GM12878 (cell line): ENCODE measurements at regions not wholly inside any gene's neighbourhood (a gene's known extent, or its start where the extent isn't known, plus 50 kb on each side); places are given as distances from the start of the nearest gene placed in this dataset.

Experiments
- ATAC-seq: fragments of 200-7000 bp; cut with Tn5 transposase; 3 replicates; pipeline ENCODE4 v1.9.1; 2020; ENCODE audit warnings: mild to moderate bottlenecking, moderate library complexity
- BruUV-seq: library from RNA; stranded (reverse); fragments of 400-500 nt; replicated peaks from 2 replicates; lab custom pipeline; 2021; lab: Mats Ljungman, UMichigan
- CTCF ChIA-PET: fragments of 300-600 bp; sonication (Branson Sonifier 250); formaldehyde crosslinking; extraction: SDS; loops from one replicate; lab custom pipeline; 2021; ENCODE audit warnings: inconsistent platforms; lab: Yijun Ruan, JAX
- POLR2A ChIA-PET: fragments of 350-600 bp; formaldehyde crosslinking; extraction: SDS; loops from one replicate; lab custom pipeline; 2021; ENCODE audit warnings: inconsistent platforms; lab: Charles Lee
- RAD21 ChIA-PET: fragments of 300-600 bp; sonication (Branson Sonifier 250); formaldehyde crosslinking; loops from one replicate; lab custom pipeline; 2023; ENCODE audit warnings: antibody characterized with exemption; ENCODE audit not compliant: unreplicated experiment; lab: Charles Lee
- SMC1A ChIA-PET: fragments of 300-600 bp; sonication (Branson Sonifier 250); formaldehyde crosslinking; loops from one replicate; lab custom pipeline; 2023; ENCODE audit not compliant: unreplicated experiment, uncharacterized antibody; lab: Charles Lee
- DNase-seq: peaks from one replicate; pipeline ENCODE4 v3.0.0-alpha.2; 2011; ENCODE audit warnings: low read depth, low spot score
- FAIRE-seq: peaks from 3 replicates; lab custom pipeline; 2011; peaks lifted over from hg19 to GRCh38; lab: Jason Lieb, UNC
- H2AFZ ChIP-seq: 2 replicates; pipeline ENCODE4 v1.6.0; 2011; ENCODE audit warnings: low read depth, low read length, control low read depth; ENCODE audit not compliant: control insufficient read depth
- H3K27ac ChIP-seq: 2 replicates; pipeline ENCODE4 v1.5.1; 2011; ENCODE audit warnings: control low read depth; ENCODE audit not compliant: control insufficient read depth, insufficient read depth
- H3K27me3 ChIP-seq, 2 experiments: replicated peaks in 1 of 2; 2 replicates each; pipeline versions ENCODE4 v1.6.0 to v1.6.1; 2011; ENCODE audit warnings: low read length in 1 of 2; ENCODE audit not compliant: control insufficient read depth in 2 of 2, insufficient read depth in 2 of 2
- H3K36me3 ChIP-seq, 2 experiments: 2 replicates each; pipeline ENCODE4 v1.5.1; 2011; ENCODE audit warnings: low read length in 1 of 2; ENCODE audit not compliant: control insufficient read depth in 2 of 2, insufficient read depth in 2 of 2
- H3K4me1 ChIP-seq: 2 replicates; pipeline ENCODE4 v1.6.1; 2011; ENCODE audit warnings: mild to moderate bottlenecking, low read length, moderate library complexity, mixed read lengths; ENCODE audit not compliant: control insufficient read depth, insufficient read depth
- H3K4me2 ChIP-seq: 2 replicates; pipeline ENCODE4 v1.6.0; 2011; ENCODE audit warnings: control low read depth; ENCODE audit not compliant: control insufficient read depth, insufficient read depth
- H3K4me3 ChIP-seq: fragments of 200-600 bp; sonication (generic); 2 replicates; pipeline ENCODE4 v1.5.1; 2016
- H3K79me2 ChIP-seq: 2 replicates; pipeline ENCODE4 v1.6.0; 2011; ENCODE audit warnings: low read length; ENCODE audit not compliant: control insufficient read depth, insufficient read depth
- H3K9ac ChIP-seq: 2 replicates; pipeline ENCODE4 v1.8.0; 2011; ENCODE audit warnings: low read length, control low read depth, mixed read lengths; ENCODE audit not compliant: control insufficient read depth, insufficient read depth
- H3K9me3 ChIP-seq: replicated peaks from 3 replicates; pipeline ENCODE4 v1.5.1; 2011; ENCODE audit warnings: mild to moderate bottlenecking, low read length; ENCODE audit not compliant: control insufficient read depth, insufficient read depth
- H4K20me1 ChIP-seq: 2 replicates; pipeline ENCODE4 v1.6.0; 2011; ENCODE audit not compliant: control insufficient read depth, insufficient read depth
- BCL11A ChIP-seq: IDR thresholded peaks from 2 replicates; pipeline ENCODE4 v1.6.1; 2011; ENCODE audit warnings: low read depth, low read length
- CEBPB ChIP-seq, 2 experiments: fragments of 150-350 bp in 1 of 2; IDR thresholded peaks; 2 replicates each; pipeline ENCODE4 v1.6.1; 2012 to 2014; ENCODE audit warnings: low read depth in 2 of 2, low read length in 2 of 2, borderline replicate concordance in 1 of 2, inconsistent platforms in 1 of 2
- HCFC1 ChIP-seq: fragments of 150-350 bp; IDR thresholded peaks from 2 replicates; pipeline ENCODE4 v1.6.1; 2014; ENCODE audit warnings: low read length
- IRF3 ChIP-seq: fragments of 450-650 bp; IDR thresholded peaks from 2 replicates; pipeline ENCODE4 v1.6.1; 2014; ENCODE audit warnings: mild to moderate bottlenecking
- IRF5 ChIP-seq: fragments of 450-650 bp; IDR thresholded peaks from 2 replicates; pipeline ENCODE4 v1.6.1; 2017; ENCODE audit warnings: borderline replicate concordance
- JUND ChIP-seq: IDR thresholded peaks from 2 replicates; pipeline ENCODE4 v1.6.1; 2012; ENCODE audit warnings: low read depth, mild to moderate bottlenecking, low read length, improper control_type of control experiment, moderate library complexity
- LARP7 ChIP-seq: fragments of 450-650 bp; IDR thresholded peaks from 2 replicates; pipeline ENCODE4 v1.6.1; 2017; ENCODE audit warnings: mild to moderate bottlenecking
- MTA3 ChIP-seq: IDR thresholded peaks from 2 replicates; pipeline ENCODE4 v1.6.1; 2012; ENCODE audit warnings: low read length, inconsistent platforms, borderline replicate concordance
- MYB ChIP-seq: fragments of 150-350 bp; IDR thresholded peaks from 2 replicates; pipeline ENCODE4 v1.6.1; 2014; ENCODE audit warnings: mild to moderate bottlenecking, low read depth, low read length, borderline replicate concordance
- NFIC ChIP-seq: IDR thresholded peaks from 2 replicates; pipeline ENCODE4 v1.6.1; 2012; ENCODE audit warnings: low read depth, mild to moderate bottlenecking, inconsistent platforms, low read length, moderate library complexity
- PAX8 ChIP-seq: fragments of 450-650 bp; IDR thresholded peaks from 2 replicates; pipeline ENCODE4 v1.6.1; 2017; ENCODE audit warnings: mild to moderate bottlenecking, moderate library complexity
- SMAD1 ChIP-seq: fragments of 450-650 bp; IDR thresholded peaks from 2 replicates; pipeline ENCODE4 v1.6.1; 2018; ENCODE audit warnings: mild to moderate bottlenecking, low read depth; ENCODE audit not compliant: partially characterized antibody
- STAT3 ChIP-seq: IDR thresholded peaks from 2 replicates; pipeline ENCODE4 v1.6.1; 2011; ENCODE audit warnings: low read depth, low read length, improper control_type of control experiment
- YBX1 ChIP-seq: fragments of 450-650 bp; IDR thresholded peaks from 2 replicates; pipeline ENCODE4 v1.6.1; 2016; ENCODE audit warnings: antibody characterized with exemption
- ZNF274 ChIP-seq: IDR thresholded peaks from one replicate; pipeline ENCODE4 v1.8.0; 2011; ENCODE audit not compliant: insufficient read length, insufficient read depth
- ZNF622 ChIP-seq: fragments of 450-650 bp; IDR thresholded peaks from 2 replicates; pipeline ENCODE4 v1.6.1; 2017; ENCODE audit warnings: mild to moderate bottlenecking, inconsistent platforms
- ZZZ3 ChIP-seq: IDR thresholded peaks from 2 replicates; pipeline ENCODE4 v1.6.1; 2011; ENCODE audit warnings: low read depth; ENCODE audit not compliant: control insufficient read depth, insufficient read length
- WGBS: methylation state at CpG from one replicate; pipeline ENCODE4 v1.1.6; 2016; ENCODE audit warnings: low lambda C conversion rate; ENCODE audit not compliant: insufficient replicate concordance, insufficient coverage; ENCODE audit errors: missing lambda C conversion rate; 5-methylcytosine and 5-hydroxymethylcytosine counted together
- in situ Hi-C: fragments of 300-500 bp; cut with MboI; formaldehyde crosslinking; loops from 9 replicates; pipeline ENCODE4 v1.14.3; 2018; ENCODE audit warnings: mixed read lengths
- intact Hi-C: fragments of 100-400 bp; cut with micrococcal nuclease; formaldehyde crosslinking; loops from one replicate; pipeline ENCODE4 v1.14.2; 2022; ENCODE audit not compliant: unreplicated experiment

DNA sequence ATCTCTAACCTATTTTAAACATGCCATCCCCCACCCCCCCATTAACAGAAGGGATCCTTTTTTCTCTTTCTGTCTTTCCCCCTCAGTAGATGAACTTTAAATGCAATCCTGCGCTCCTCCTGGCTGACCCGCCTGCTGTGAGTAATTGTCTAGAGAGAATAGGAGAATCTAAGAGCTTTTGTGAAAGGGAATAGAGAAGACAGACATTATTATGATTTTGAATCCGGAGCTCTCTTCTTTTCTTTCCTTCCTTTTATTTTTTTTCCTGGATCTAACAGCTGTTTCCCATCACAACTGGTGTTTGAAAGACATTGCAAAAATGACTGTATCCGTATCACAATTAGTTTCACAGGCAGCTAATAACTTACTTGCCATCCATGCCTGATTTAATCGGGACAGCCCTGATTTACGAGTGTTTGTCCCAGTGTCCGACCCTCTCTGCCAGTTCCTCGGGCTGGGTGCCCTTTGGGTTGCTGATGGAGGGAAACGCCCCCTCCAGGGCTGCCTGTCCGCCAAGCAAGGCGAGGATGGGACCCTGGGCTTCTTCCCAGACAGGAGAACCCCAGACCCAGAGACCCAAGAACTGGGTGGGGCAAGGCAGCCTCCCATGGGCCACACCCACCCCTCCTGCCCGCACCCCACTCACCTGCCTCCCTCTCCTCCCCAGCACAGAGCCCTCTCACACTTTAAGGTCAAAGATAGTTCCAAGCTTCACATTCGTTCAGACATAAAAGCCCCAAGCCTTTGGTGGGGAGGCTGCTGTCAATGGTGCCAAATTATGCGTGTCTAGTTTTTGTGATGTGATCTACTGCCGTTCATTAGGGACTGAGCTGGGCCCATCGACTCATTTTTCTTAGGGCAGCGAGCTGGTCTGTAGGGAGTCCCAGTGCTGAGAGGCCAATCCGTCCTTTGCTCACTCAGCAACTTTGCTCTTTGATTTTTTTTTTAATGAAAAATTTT is 231.7 kb downstream of the ZNF516 start:
- 20% methylated on average over 18 of the region's 18 CpGs for WGBS
- Histone ChIP-seq H3K79me2 (no peaks in the 10 kb centered on the region), H4K20me1 (no peaks in the 10 kb centered on the region), H3K27ac (no peak overlapping the region), H3K9me3 (no peaks in the 10 kb centered on the region), H3K4me1 (no peaks in the 10 kb centered on the region), H3K9ac (no peak overlapping the region), H3K36me3 (no peaks in the 10 kb centered on the region), H3K4me2 (no peak overlapping the region), H3K27me3 (peaks cover 2 to 6% of the 10 kb centered on the region in 2 experiments; a peak in 2 of 4 replicates), H3K4me3 (no peak overlapping the region), H2AFZ (no peak overlapping the region)
- FAIRE-seq (no peak), DNase-seq (no peak), ATAC-seq (no peak)
- in situ Hi-C loops = no loop called here
- intact Hi-C loops = loop anchor here (5.0 kb wide), 1 partner anchor 91 kb away; no protein-coding TSS in a partner anchor
- ChIA-PET POLR2A (no interaction called here), CTCF (interaction anchor here (0.6 kb wide), 1 partner anchor 36 kb away, joined by 3 read pairs; no protein-coding TSS in a partner anchor), RAD21 (no interaction called here), SMC1A (no interaction called here)
- no TSS peak for BruUV-seq
- TF ChIP-seq CEBPB (IDR thresholded peaks at IDR 0.05; ENCODE audit: borderline replicate concordance in 1 of 2, low read depth in 2 of 2, low read length in 2 of 2) (no peak), ZNF274 (no peak), ZNF622 (no peak), MTA3 (no peak), ZZZ3 (no peak), YBX1 (no peak), STAT3 (no peak), LARP7 (no peak), IRF3 (no peak), SMAD1 (no peak), NFIC (no peak), BCL11A (no peak), IRF5 (no peak), PAX8 (no peak), HCFC1 (no peak), JUND (no peak), MYB (no peak)
